Neural cell (in vitro differentiated cells): ENCODE measurements at regions not wholly inside any gene's neighbourhood (a gene's known extent, or its start where the extent isn't known, plus 50 kb on each side); places are given as distances from the start of the nearest gene placed in this dataset.

ENCODE experiments used
- CTCF ChIP-seq: fragments of 450-650 bp; IDR thresholded peaks from 2 replicates; pipeline ENCODE4 v1.5.1; 2014; ENCODE audit warnings: antibody characterized with exemption, mild to moderate bottlenecking, moderate library complexity; ENCODE audit not compliant: poor library complexity, severe bottlenecking
- EZH2 ChIP-seq: fragments of 200-600, 300-800 bp; shearing (Covaris generic), sonication (generic); IDR thresholded peaks from 2 replicates; pipeline ENCODE4 v1.6.1; 2014; ENCODE audit warnings: antibody characterized with exemption, low read length, borderline replicate concordance, mild to moderate bottlenecking; ENCODE audit not compliant: insufficient read depth, poor library complexity, severe bottlenecking
- POLR2AphosphoS5 ChIP-seq: IDR thresholded peaks from 2 replicates; pipeline ENCODE4 v1.6.1; 2012
- RAD21 ChIP-seq: fragments of 450-650 bp; conservative IDR thresholded peaks from 2 replicates; pipeline ENCODE4 v1.6.1; 2014; ENCODE audit warnings: antibody characterized with exemption, mild to moderate bottlenecking, moderate library complexity
- REST ChIP-seq: IDR thresholded peaks from 2 replicates; pipeline ENCODE4 v1.6.1; 2012; ENCODE audit warnings: borderline replicate concordance
- TAF1 ChIP-seq: IDR thresholded peaks from 2 replicates; pipeline ENCODE4 v1.6.1; 2012; ENCODE audit warnings: low read depth

GRCh38 chr1:90475631-90476030, 241.5 kb downstream of the BARHL2 start:
- no peak for TF ChIP-seq EZH2
- no peak for TF ChIP-seq REST
- no peak for TF ChIP-seq POLR2AphosphoS5
- peak; percentile 61 for TF ChIP-seq CTCF
- TF ChIP-seq TAF1: no peak
- peak; percentile 60 for TF ChIP-seq RAD21
